ENCODE measurements at regions not wholly inside any gene's neighbourhood (a gene's known extent, or its start where the extent isn't known, plus 50 kb on each side); places are given as distances from the start of the nearest gene placed in this dataset.

GRCh38 chr1:147837964-147838292, 64.7 kb upstream of the GJA8 start:
- TF ChIP-seq FOXM1 (IDR thresholded peaks at IDR 0.05; ENCODE audit: borderline replicate concordance, low read depth) (no peak), EGR1 (IDR thresholded peaks at IDR 0.05) (no peak), REST (IDR thresholded peaks at IDR 0.05; ENCODE audit: low read depth) (no peak), ZBTB7A (IDR thresholded peaks at IDR 0.05; ENCODE audit: low read depth) (no peak), TEAD4 (IDR thresholded peaks at IDR 0.05) (no peak), NFIC (IDR thresholded peaks at IDR 0.05) (no peak), CREB1 (IDR thresholded peaks at IDR 0.05; ENCODE audit: low read depth) (no peak), USF1 (IDR thresholded peaks at IDR 0.05) (no peak), MAX (IDR thresholded peaks at IDR 0.05) (no peak), EP300 (IDR thresholded peaks at IDR 0.05; ENCODE audit: borderline replicate concordance) (no peak)

GRCh38 chr1:147840909-147841308, 61.7 kb upstream of the GJA8 start:
- TF ChIP-seq NFIC (IDR thresholded peaks at IDR 0.05) (no peak), RAD21 (IDR thresholded peaks at IDR 0.05; ENCODE audit: low read depth) (peak; percentile 42), TCF12 (IDR thresholded peaks at IDR 0.05; ENCODE audit: low read depth) (no peak)

- TF ChIP-seq TEAD4 (IDR thresholded peaks at IDR 0.05) (no peak), RAD21 (IDR thresholded peaks at IDR 0.05; ENCODE audit: low read depth) (no peak), EGR1 (IDR thresholded peaks at IDR 0.05) (no peak), EP300 (IDR thresholded peaks at IDR 0.05; ENCODE audit: borderline replicate concordance) (no peak), REST (IDR thresholded peaks at IDR 0.05; ENCODE audit: low read depth) (no peak), CEBPB (IDR thresholded peaks at IDR 0.05) (no peak), ZBTB7A (IDR thresholded peaks at IDR 0.05; ENCODE audit: low read depth) (no peak), USF1 (IDR thresholded peaks at IDR 0.05) (no peak), CREB1 (IDR thresholded peaks at IDR 0.05; ENCODE audit: low read depth) (no peak), MAX (IDR thresholded peaks at IDR 0.05) (no peak), FOXM1 (IDR thresholded peaks at IDR 0.05; ENCODE audit: borderline replicate concordance, low read depth) (no peak), YY1 (IDR thresholded peaks at IDR 0.05; ENCODE audit: low read depth) (no peak), NFIC (IDR thresholded peaks at IDR 0.05) (no peak), TCF12 (IDR thresholded peaks at IDR 0.05; ENCODE audit: low read depth) (no peak), TAF1 (IDR thresholded peaks at IDR 0.05; ENCODE audit: low read depth) (no peak)
Observed at GRCh38 chr1:147842578-147842977, 60.0 kb upstream of the GJA8 start.

GRCh38 chr1:147843486-147843885, 59.1 kb upstream of the GJA8 start:
- TF ChIP-seq NFIC (IDR thresholded peaks at IDR 0.05), result no peak
- TF ChIP-seq FOXM1 (IDR thresholded peaks at IDR 0.05; ENCODE audit: borderline replicate concordance, low read depth), result no peak
- no peak for TF ChIP-seq ZBTB7A (IDR thresholded peaks at IDR 0.05; ENCODE audit: low read depth)
- TF ChIP-seq CEBPB (IDR thresholded peaks at IDR 0.05), result no peak
- no peak for TF ChIP-seq CREB1 (IDR thresholded peaks at IDR 0.05; ENCODE audit: low read depth)
- no peak for TF ChIP-seq YY1 (IDR thresholded peaks at IDR 0.05; ENCODE audit: low read depth)
- no peak for TF ChIP-seq EP300 (IDR thresholded peaks at IDR 0.05; ENCODE audit: borderline replicate concordance)
- no peak for TF ChIP-seq MAX (IDR thresholded peaks at IDR 0.05)
- TF ChIP-seq TEAD4 (IDR thresholded peaks at IDR 0.05), result no peak
- no peak for TF ChIP-seq USF1 (IDR thresholded peaks at IDR 0.05)
- no peak for TF ChIP-seq EGR1 (IDR thresholded peaks at IDR 0.05)
- no peak for TF ChIP-seq TCF12 (IDR thresholded peaks at IDR 0.05; ENCODE audit: low read depth)
- no peak for TF ChIP-seq TAF1 (IDR thresholded peaks at IDR 0.05; ENCODE audit: low read depth)
- no peak for TF ChIP-seq REST (IDR thresholded peaks at IDR 0.05; ENCODE audit: low read depth)
- TF ChIP-seq RAD21 (IDR thresholded peaks at IDR 0.05; ENCODE audit: low read depth), result no peak
